NCI-H82 treated with DMSO at 0.1 percent for 48 hours (cell line): ENCODE measurements at regions not wholly inside any gene's neighbourhood (a gene's known extent, or its start where the extent isn't known, plus 50 kb on each side); places are given as distances from the start of the nearest gene placed in this dataset.
"Not testable (repeated sequence)": the region's sequence is repeated elsewhere in the genome, so short reads cannot be mapped to it uniquely, and the experiment has no call there.

Experiments
- DNase-seq: peaks from one replicate; lab custom pipeline; 2025; ENCODE audit not compliant: unreplicated experiment; lab: John Stamatoyannopoulos, UW

- DNase-seq = no peak
These were observed 472.5 kb downstream of the PID1 start for GRCh38 chr2:228798458-228799207.

DNA sequence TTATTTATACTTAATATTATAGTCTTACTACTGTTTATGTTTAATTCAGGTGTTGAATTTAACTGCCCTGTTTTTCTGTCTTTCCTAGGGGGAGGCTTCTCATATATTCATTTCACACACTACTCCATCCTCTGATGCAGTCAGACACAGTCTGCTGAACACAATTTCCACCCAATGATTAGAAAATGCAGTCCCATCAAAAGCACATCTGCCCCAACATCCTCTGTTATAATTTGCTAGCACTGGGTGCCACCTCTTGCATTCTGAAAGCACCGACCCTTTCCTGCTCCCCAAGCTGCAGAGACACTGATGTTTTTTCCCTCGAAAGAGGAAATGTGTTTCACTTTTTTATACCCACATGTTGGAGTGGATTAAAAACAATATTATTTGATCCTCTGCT, 474.7 kb downstream of the PID1 start:
- DNase-seq = no peak

- no peak for DNase-seq
These were observed 478.0 kb downstream of the PID1 start for GRCh38 chr2:228793116-228793515.

DNA sequence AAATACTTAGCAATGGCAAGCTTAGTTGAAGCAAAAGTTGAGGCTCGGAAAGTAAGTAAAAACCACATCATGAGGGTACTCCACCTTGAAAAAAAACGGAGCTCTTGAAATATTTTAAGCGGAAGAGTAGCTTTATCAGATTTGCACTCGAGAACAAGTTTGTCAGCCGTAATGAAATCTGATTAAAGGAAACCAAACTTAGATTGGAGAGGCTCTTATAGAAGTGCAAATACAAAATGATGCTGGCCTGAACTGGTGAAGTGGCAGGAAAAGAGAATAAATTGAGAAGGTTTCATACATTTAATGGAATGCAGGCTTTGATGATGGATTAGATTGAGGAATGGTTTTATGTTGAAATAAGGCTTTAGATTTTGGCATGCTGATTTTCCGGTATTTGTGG, 484.2 kb downstream of the PID1 start:
- DNase-seq = no peak

DNA sequence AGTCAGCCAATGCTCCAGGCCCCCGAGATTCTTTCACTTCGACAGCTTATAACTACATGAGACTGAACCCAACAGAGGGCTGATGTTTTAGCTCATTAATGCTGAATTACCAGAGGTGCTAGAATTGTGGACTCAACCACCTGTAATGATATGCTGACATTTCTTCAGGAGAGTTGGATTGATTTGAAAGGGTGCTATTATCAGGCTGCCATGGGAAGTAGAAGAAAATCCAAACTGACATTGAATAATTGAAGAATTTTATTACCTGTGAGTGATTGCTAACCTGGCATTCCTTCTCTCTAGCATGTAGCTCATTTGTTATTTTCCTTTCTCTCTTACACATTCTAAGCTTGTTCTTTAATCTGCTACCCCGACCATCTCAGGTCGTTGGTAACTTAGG, 488.8 kb downstream of the PID1 start:
- DNase-seq = no peak

- no peak for DNase-seq
These were observed 493.2 kb downstream of the PID1 start for GRCh38 chr2:228777855-228778355.

- DNase-seq = no peak
These were observed 496.5 kb downstream of the PID1 start for GRCh38 chr2:228774548-228774947.

- no peak for DNase-seq
These were observed 499.3 kb downstream of the PID1 start for GRCh38 chr2:228771774-228772173.

- DNase-seq = no peak
These were observed 499.8 kb downstream of the PID1 start for GRCh38 chr2:228771315-228771714.

DNA sequence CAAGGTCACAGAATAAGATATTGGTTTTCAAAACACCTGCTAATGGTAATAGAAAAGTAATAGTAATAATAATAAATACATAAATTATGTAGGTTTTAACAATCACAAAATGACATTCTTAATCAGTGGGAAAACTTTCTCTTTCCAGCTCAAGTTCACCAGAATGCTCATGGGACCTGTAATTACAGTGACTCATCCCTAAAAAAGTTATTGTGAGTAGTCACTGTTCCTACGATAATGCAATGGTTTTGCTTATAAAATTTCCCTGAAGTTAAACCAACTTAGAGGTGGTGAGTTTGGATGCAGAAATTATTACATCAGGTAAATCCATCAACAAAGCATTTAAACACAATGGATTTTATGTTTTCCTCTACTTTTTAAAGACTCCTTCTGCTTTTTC, 502.3 kb downstream of the PID1 start:
- DNase-seq = no peak

DNA sequence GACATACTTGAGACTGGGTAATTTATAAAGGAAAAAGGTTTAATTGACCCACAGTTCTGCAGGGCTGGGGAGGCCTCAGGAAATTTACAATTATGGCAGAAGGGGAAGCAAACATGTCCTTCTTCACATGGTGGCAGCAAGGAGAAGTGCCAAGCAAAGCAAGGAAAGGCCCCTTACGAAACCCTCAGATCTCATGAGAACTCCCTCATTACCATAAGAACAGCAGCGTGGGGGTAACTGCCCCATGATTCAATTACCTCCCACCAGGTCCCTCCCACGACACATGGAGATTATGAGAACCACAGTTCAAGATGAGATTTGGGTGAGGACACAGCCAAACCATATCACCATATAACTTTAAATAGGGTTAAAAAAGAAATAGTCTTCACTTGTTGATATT, 502.9 kb downstream of the PID1 start:
- not testable (repeated sequence) for DNase-seq

- DNase-seq = no peak
These were observed 503.9 kb downstream of the PID1 start for GRCh38 chr2:228767196-228767595.

DNA sequence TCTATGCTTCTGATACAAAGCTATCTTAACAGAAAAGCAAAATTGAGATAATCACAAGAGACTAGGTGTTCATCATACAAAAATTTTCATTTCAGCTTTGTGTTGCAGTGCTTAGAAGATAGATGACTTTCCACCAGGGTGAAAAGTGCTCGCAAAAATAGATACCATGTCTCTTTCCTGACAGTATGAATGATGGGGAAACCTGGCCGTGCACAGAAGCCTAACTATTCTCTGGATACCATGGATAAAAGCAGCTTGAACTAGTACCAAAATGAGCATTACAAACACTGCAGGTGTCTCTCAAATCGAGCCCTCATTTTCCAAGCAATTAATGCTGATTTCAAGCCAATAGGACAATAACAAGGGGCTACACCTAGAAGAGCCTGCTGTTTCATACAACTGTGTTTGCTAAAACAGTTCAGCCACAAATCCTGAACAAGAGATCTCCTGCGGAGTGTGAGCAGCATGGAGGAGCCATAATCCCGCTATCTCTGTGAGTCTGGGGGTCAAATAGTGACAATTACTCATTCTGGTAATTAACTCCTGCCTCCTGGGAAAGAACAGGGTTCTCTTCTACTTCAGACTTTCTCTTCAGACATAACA, 507.6 kb downstream of the PID1 start:
- DNase-seq = no peak

DNA sequence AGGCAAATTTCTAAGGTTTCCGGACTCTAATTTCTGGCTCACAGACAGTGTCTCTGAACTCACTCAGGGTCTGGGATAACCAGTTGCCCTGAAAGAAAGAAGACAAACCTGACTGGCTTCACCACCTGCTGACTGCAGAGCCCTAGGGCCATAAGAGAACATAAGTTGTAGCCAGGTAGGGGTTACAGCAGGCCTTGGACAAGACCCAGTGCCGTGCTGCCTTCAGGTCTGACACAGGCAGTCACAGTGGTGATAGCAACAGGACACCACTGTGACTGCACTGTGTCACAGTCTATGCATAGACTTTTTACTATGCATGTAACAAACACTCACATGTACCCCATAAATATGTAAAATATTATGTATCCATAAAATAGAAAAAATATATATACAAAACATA, 508.5 kb downstream of the PID1 start:
- no peak for DNase-seq

GRCh38 chr2:228755661-228756060, 515.4 kb downstream of the PID1 start:
- not testable (repeated sequence) for DNase-seq

- no peak for DNase-seq
These were observed 523.6 kb downstream of the PID1 start for GRCh38 chr2:228747483-228747882.

- DNase-seq = no peak
These were observed 532.3 kb downstream of the PID1 start for GRCh38 chr2:228738671-228739380.

GRCh38 chr2:228735697-228736096, 535.4 kb downstream of the PID1 start:
- DNase-seq = no peak

DNA sequence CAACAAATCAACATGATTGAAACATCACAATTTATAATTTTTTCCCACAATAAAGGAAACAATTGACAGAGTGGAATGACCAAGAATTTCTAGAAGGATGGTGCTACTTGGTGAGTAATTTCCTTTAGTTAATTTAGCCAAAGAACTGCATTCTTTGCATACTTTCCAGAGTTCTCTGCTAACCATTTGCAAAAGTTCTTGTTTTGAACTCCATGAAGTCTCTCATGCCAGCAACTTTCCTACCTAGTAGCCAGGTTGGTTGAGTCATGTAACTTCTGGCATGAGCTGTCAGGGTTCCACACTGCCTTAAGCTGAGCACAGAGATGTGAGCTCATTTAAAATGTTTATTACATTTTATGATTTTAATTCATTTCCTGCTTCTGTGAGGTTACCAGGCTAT, 539.6 kb downstream of the PID1 start:
- no peak for DNase-seq

DNA sequence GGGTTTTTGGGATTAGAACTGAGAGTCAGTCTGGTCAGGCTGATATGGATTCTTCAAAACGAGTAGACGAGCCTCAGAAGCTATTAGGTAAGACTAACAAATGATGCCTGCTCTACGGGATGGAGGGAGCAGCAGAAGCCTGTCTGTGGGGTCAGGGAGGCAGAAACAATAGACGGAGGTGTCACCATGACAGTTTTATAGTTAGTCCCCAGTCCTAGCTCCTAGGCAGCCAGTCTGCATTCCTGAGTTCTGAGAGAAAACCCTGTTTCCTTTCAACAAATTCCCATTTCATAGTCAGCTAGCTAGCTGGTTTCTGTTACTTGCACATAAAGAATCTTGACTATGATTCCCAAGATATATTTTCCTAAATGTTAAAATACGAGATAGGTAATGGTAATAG, 542.1 kb downstream of the PID1 start:
- no peak for DNase-seq

- no peak for DNase-seq
These were observed 543.5 kb upstream of the SPHKAP start for GRCh38 chr2:228725031-228725430.

GRCh38 chr2:228723599-228723998, 542.1 kb upstream of the SPHKAP start:
- DNase-seq = no peak
